DND-41 (cell line): ENCODE measurements at regions not wholly inside any gene's neighbourhood (a gene's known extent, or its start where the extent isn't known, plus 50 kb on each side); places are given as distances from the start of the nearest gene placed in this dataset.

Source experiments
- ATAC-seq: fragments of 200-7000 bp; cut with Tn5 transposase; 3 replicates; pipeline ENCODE4 v1.9.1; 2021; ENCODE audit warnings: low read depth; ENCODE audit not compliant: insufficient read depth
- DNase-seq: peaks from one replicate; pipeline ENCODE4 v3.0.0-alpha.2; 2020
- H2AFZ ChIP-seq: 2 replicates; pipeline ENCODE4 v1.6.0; 2012; ENCODE audit warnings: low read depth, low read length
- H3K27ac ChIP-seq: 2 replicates; pipeline ENCODE4 v1.5.1; 2012; ENCODE audit warnings: low read length, inconsistent platforms
- H3K27me3 ChIP-seq: fragments of 200-600 bp; sonication (generic); 2 replicates; pipeline ENCODE4 v1.6.0; 2012; ENCODE audit warnings: low read length, mild to moderate bottlenecking, inconsistent platforms; ENCODE audit not compliant: insufficient read depth, poor library complexity
- H3K36me3 ChIP-seq: 2 replicates; pipeline ENCODE4 v1.5.1; 2012; ENCODE audit warnings: low read length, inconsistent platforms; ENCODE audit not compliant: insufficient read depth
- H3K4me1 ChIP-seq: 2 replicates; pipeline ENCODE4 v1.5.1; 2012; ENCODE audit warnings: mild to moderate bottlenecking, low read length; ENCODE audit not compliant: insufficient read depth
- H3K4me2 ChIP-seq: 2 replicates; pipeline ENCODE4 v1.6.0; 2012; ENCODE audit warnings: mild to moderate bottlenecking, moderate library complexity, low read length, inconsistent platforms; ENCODE audit not compliant: insufficient read depth
- H3K4me3 ChIP-seq, 2 experiments: fragments of 200-600 bp in 1 of 2; shearing (Covaris generic) in 1 of 2; 2 replicates each; pipeline ENCODE4 v1.5.1; 2012 to 2016; ENCODE audit warnings: inconsistent platforms in 2 of 2, low read length in 2 of 2, mild to moderate bottlenecking in 2 of 2, low read depth in 1 of 2, moderate library complexity in 1 of 2
- H3K79me2 ChIP-seq: 2 replicates; pipeline ENCODE4 v1.6.0; 2012; ENCODE audit warnings: low read length, inconsistent platforms; ENCODE audit not compliant: insufficient read depth
- H3K9ac ChIP-seq: 2 replicates; pipeline ENCODE4 v1.6.0; 2012; ENCODE audit warnings: low read depth, mild to moderate bottlenecking, inconsistent platforms, low read length, moderate library complexity
- H3K9me3 ChIP-seq: 2 replicates; pipeline ENCODE4 v1.5.1; 2012; ENCODE audit warnings: low read length, moderate library complexity, mild to moderate bottlenecking, inconsistent platforms; ENCODE audit not compliant: insufficient read depth, severe bottlenecking
- H4K20me1 ChIP-seq: 2 replicates; pipeline ENCODE4 v1.6.0; 2012; ENCODE audit warnings: low read length; ENCODE audit not compliant: insufficient read depth
- EZH2 ChIP-seq: IDR thresholded peaks from 3 replicates; pipeline ENCODE4 v1.6.1; 2012; ENCODE audit warnings: borderline replicate concordance, low read depth, mild to moderate bottlenecking, moderate library complexity, low read length, inconsistent platforms; ENCODE audit not compliant: severe bottlenecking
- TF ChIP-seq, protein P1 (sequence below): IDR thresholded peaks from 2 replicates; pipeline ENCODE4 v1.5.1; 2012; ENCODE audit warnings: borderline replicate concordance, low read length, moderate library complexity, mild to moderate bottlenecking; ENCODE audit not compliant: poor library complexity, severe bottlenecking; ENCODE audit errors: extremely low read depth

DNA sequence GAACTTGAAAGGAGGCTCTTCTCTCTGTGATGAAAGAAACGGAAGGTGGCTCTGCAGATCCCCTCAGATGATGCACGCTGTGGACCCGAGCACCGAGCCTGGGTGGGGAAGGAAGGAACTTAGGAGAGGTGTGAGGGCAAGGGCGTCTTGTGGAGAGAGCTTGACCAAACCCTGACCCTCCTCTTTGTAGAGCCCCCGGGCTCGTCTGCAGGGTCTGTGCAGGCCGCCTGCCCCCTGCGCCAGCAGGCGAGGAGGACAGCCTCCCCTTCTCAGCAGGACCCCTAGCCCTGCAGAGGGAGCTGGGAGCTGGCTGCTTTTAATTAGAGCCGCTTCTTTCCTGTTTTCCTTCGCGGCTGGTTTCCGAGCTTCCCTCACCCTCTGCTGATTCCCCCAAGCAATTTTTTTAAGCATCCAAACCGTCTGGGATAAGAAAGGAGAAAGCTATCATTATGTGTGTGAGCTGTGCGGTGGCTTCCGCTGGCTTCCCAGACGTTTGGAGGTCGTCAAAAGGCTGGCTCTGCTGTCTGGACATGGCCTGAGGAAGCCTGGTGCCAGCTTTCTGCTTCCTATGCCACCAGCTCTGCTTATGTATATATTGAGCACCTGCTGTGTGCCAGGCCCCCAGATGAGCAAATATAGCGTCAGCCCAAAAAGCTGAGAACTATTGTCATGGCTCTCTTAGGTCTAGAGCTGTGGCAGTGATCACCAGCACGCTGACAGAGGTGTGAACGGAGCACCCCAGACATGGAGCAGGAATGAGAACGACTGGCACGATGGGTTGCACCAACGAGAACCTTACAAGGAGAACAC lies 160.2 kb upstream of the IRF2BP2 start:
- H3K4me3 ChIP-seq, result no peak overlapping the region
- H3K9me3 ChIP-seq, result no peaks in the 10 kb centered on the region
- no peaks in the 10 kb centered on the region for H3K27me3 ChIP-seq
- DNase-seq, result no peak
- H3K36me3 ChIP-seq, result no peaks in the 10 kb centered on the region
- H3K4me1 ChIP-seq, result peaks cover 29% of the 10 kb centered on the region
- H4K20me1 ChIP-seq, result no peaks in the 10 kb centered on the region
- H2AFZ ChIP-seq, result no peak overlapping the region
- no peak overlapping the region for H3K9ac ChIP-seq
- TF ChIP-seq, protein P1, sequence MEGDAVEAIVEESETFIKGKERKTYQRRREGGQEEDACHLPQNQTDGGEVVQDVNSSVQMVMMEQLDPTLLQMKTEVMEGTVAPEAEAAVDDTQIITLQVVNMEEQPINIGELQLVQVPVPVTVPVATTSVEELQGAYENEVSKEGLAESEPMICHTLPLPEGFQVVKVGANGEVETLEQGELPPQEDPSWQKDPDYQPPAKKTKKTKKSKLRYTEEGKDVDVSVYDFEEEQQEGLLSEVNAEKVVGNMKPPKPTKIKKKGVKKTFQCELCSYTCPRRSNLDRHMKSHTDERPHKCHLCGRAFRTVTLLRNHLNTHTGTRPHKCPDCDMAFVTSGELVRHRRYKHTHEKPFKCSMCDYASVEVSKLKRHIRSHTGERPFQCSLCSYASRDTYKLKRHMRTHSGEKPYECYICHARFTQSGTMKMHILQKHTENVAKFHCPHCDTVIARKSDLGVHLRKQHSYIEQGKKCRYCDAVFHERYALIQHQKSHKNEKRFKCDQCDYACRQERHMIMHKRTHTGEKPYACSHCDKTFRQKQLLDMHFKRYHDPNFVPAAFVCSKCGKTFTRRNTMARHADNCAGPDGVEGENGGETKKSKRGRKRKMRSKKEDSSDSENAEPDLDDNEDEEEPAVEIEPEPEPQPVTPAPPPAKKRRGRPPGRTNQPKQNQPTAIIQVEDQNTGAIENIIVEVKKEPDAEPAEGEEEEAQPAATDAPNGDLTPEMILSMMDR, result no peak
- TF ChIP-seq EZH2, result no peak
- no peak overlapping the region for H3K4me2 ChIP-seq
- no peaks in the 10 kb centered on the region for H3K79me2 ChIP-seq
- ATAC-seq, result no peak
- H3K27ac ChIP-seq, result no peak overlapping the region

DNA sequence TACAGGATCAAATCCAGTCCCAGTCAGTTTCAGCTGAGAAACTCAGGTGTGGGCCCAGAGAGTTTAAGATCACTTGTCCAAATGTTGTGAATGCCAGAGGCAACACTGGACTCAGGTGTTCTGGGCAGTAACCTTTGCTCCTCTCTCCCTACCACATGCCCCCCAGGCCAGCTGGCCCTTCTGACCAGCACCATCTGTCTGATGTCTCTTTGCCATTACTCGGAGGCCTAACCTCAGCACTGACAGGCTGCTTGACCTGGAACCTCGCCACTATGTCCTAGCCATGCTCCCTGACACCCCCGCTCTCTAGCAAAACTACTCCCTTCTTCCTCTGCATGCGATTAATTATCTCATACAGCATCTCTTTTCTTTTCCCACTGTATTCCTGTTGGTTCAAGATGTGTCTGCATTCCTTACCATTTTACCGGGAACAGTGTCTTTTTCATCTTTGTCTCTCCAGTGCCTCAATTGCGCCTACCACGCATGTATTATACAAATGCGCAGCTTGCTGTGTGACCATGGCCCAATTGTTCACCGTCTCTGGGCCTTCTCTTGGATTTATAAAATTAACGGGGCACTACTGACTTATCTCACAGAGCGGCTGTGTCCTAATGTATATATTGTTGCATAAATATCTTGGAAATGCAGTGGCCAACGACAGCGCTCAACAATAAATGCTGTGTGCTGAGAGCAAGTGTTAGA lies 159.5 kb upstream of the IRF2BP2 start:
- DNase-seq (no peak), ATAC-seq (no peak)
- Histone ChIP-seq H3K79me2 (no peaks in the 10 kb centered on the region), H3K4me3 (no peak overlapping the region), H3K27ac (no peak overlapping the region), H3K4me1 (peaks cover 29% of the 10 kb centered on the region), H2AFZ (no peak overlapping the region), H3K27me3 (no peaks in the 10 kb centered on the region), H3K9me3 (no peaks in the 10 kb centered on the region), H4K20me1 (no peaks in the 10 kb centered on the region), H3K9ac (no peak overlapping the region), H3K4me2 (no peak overlapping the region), H3K36me3 (no peaks in the 10 kb centered on the region)
- no peak for TF ChIP-seq EZH2
- TF ChIP-seq, protein P1, result no peak

DNA sequence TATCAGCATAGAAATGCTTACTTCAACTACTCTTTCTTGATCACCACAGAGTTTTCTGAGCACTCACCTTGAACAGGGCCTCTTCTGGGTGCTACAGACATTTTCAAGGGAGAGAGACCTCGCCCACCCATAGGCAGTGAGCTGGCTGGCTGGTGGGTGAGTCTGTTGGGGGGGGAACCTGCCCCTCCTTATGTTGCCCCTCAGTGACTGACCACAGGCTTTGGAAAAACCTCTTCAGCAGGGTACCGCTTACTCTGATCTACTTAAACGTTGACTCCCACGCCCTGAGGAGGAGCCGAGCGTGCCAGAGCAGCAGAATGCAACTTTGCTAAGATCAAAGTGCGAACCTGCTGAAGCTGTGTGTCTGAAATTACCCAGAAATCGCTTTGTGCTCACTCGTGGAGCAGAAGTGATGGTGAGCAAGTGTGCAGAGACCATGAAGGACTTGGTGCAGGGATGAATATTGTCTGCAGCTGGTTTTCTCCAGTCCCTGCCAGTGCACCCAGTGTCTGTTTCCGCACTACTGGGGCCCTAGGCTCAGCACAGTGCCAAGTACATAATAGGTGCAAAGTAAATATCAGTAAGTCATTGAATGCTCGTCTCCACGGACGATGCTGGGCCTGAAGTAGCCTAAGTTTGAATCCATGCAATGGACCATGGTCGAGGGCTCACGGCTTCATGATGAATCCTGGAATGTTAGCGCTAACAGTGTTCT lies 158.7 kb upstream of the IRF2BP2 start:
- Histone ChIP-seq H3K4me1 (peaks cover 33% of the 10 kb centered on the region), H3K4me2 (no peak overlapping the region), H3K9me3 (no peaks in the 10 kb centered on the region), H3K79me2 (no peaks in the 10 kb centered on the region), H2AFZ (no peak overlapping the region), H3K36me3 (no peaks in the 10 kb centered on the region), H4K20me1 (no peaks in the 10 kb centered on the region), H3K9ac (no peak overlapping the region), H3K27me3 (no peaks in the 10 kb centered on the region), H3K27ac (no peak overlapping the region), H3K4me3 (no peak overlapping the region)
- ATAC-seq (no peak), DNase-seq (no peak)
- no peak for TF ChIP-seq EZH2
- TF ChIP-seq, protein P1, result no peak
